Tibial nerve (tissue), 4 donors: ENCODE measurements at regions not wholly inside any gene's neighbourhood (a gene's known extent, or its start where the extent isn't known, plus 50 kb on each side); places are given as distances from the start of the nearest gene placed in this dataset.

Source experiments
- CTCF ChIP-seq, 5 experiments: fragments of 200-600 bp in 3 of 5; fragments of 450-650 bp in 2 of 5; sonication (generic) in 3 of 5; IDR thresholded peaks; one replicate each; pipeline ENCODE4 v1.5.1; 2016 to 2019; ENCODE audit warnings: antibody characterized with exemption in 5 of 5, mild to moderate bottlenecking in 3 of 5, moderate library complexity in 2 of 5
- EP300 ChIP-seq, 2 donors: sonication (generic); formaldehyde crosslinking; IDR thresholded peaks; one replicate each; pipeline ENCODE4 v1.6.1; 2017; ENCODE audit warnings: antibody characterized with exemption in 2 of 2, mild to moderate bottlenecking in 1 of 2
- POLR2A ChIP-seq, 2 donors: fragments of 450-650 bp; IDR thresholded peaks; one replicate each; pipeline ENCODE4 v1.6.1; 2017; ENCODE audit warnings: antibody characterized with exemption in 2 of 2, mild to moderate bottlenecking in 2 of 2, moderate library complexity in 2 of 2

GRCh38 chrX:15953801-15954200, 99.2 kb upstream of the AP1S2 start:
- TF ChIP-seq CTCF (IDR thresholded peaks at IDR 0.05): no peak
- no peak for TF ChIP-seq EP300 (IDR thresholded peaks at IDR 0.05)
- TF ChIP-seq POLR2A (IDR thresholded peaks at IDR 0.05): no peak
